ENCODE measurements at regions not wholly inside any gene's neighbourhood (a gene's known extent, or its start where the extent isn't known, plus 50 kb on each side); places are given as distances from the start of the nearest gene placed in this dataset.

- DNase-seq: no peak
These were observed 306.7 kb downstream of the NR2F1-AS1 start for GRCh38 chr5:93274291-93274690.

- no peak for DNase-seq
These were observed 307.8 kb downstream of the NR2F1-AS1 start for GRCh38 chr5:93273176-93273575.

GRCh38 chr5:93272108-93272507, 308.9 kb downstream of the NR2F1-AS1 start:
- DNase-seq: no peak

GRCh38 chr5:93267736-93268135, 313.3 kb downstream of the NR2F1-AS1 start:
- DNase-seq: no peak

GRCh38 chr5:93267276-93267675, 313.7 kb downstream of the NR2F1-AS1 start:
- no peak for DNase-seq

- DNase-seq: no peak
These were observed 323.4 kb downstream of the NR2F1-AS1 start for GRCh38 chr5:93257616-93258015.

- no peak for DNase-seq
These were observed 325.2 kb downstream of the NR2F1-AS1 start for GRCh38 chr5:93255796-93256195.

GRCh38 chr5:93252165-93252564, 328.9 kb downstream of the NR2F1-AS1 start:
- DNase-seq: no peak

- DNase-seq: no peak
These were observed 329.7 kb downstream of the NR2F1-AS1 start for GRCh38 chr5:93251347-93251746.

- DNase-seq: no peak
These were observed 330.6 kb downstream of the NR2F1-AS1 start for GRCh38 chr5:93250424-93250823.

GRCh38 chr5:93249651-93250289, 331.2 kb downstream of the NR2F1-AS1 start:
- peak; percentile 28 for DNase-seq

- no peak for DNase-seq
These were observed 333.9 kb downstream of the NR2F1-AS1 start for GRCh38 chr5:93247105-93247504.

GRCh38 chr5:93246090-93246855, 334.7 kb downstream of the NR2F1-AS1 start:
- DNase-seq: peak; percentile 95

- DNase-seq: no peak
These were observed 335.8 kb downstream of the NR2F1-AS1 start for GRCh38 chr5:93245226-93245625.

- DNase-seq: no peak
These were observed 337.5 kb downstream of the NR2F1-AS1 start for GRCh38 chr5:93243481-93243880.

GRCh38 chr5:93240228-93240834, 340.7 kb downstream of the NR2F1-AS1 start:
- DNase-seq: no peak

GRCh38 chr5:93236807-93237421, 344.1 kb downstream of the NR2F1-AS1 start:
- no peak for DNase-seq

- DNase-seq: no peak
These were observed 345.3 kb downstream of the NR2F1-AS1 start for GRCh38 chr5:93235761-93236160.

- peak; percentile 49 for DNase-seq
These were observed 354.8 kb downstream of the NR2F1-AS1 start for GRCh38 chr5:93226202-93226735.

GRCh38 chr5:93225748-93226147, 355.3 kb downstream of the NR2F1-AS1 start:
- DNase-seq: peak; percentile 31

- no peak for DNase-seq
These were observed 356.4 kb downstream of the NR2F1-AS1 start for GRCh38 chr5:93224624-93225023.

GRCh38 chr5:93221773-93222172, 359.2 kb downstream of the NR2F1-AS1 start:
- no peak for DNase-seq

GRCh38 chr5:93220431-93220830, 360.6 kb downstream of the NR2F1-AS1 start:
- no peak for DNase-seq
